DOHH2 (cell line): ENCODE measurements at regions not wholly inside any gene's neighbourhood (a gene's known extent, or its start where the extent isn't known, plus 50 kb on each side); places are given as distances from the start of the nearest gene placed in this dataset.
A peak's percentile ranks its signal among the peaks of the same experiment; 100 is the strongest.

Experiments
- H3F3A ChIP-seq: fragments of 200-600 bp; sonication (generic), shearing (Covaris generic); 2 replicates; pipeline ENCODE4 v1.6.0; 2016; ENCODE audit warnings: antibody characterized with exemption, mild to moderate bottlenecking; ENCODE audit not compliant: control insufficient read depth, insufficient read depth
- H3K27ac ChIP-seq: fragments of 200-600 bp; sonication (generic); 2 replicates; pipeline ENCODE4 v1.5.1; 2014; ENCODE audit warnings: low read depth, mild to moderate bottlenecking, low read length, moderate library complexity
- H3K27me3 ChIP-seq: fragments of 200-600 bp; sonication (generic); 2 replicates; pipeline ENCODE4 v1.6.1; 2014; ENCODE audit warnings: mild to moderate bottlenecking, low read length, mixed read lengths; ENCODE audit not compliant: control insufficient read depth
- H3K36me3 ChIP-seq: fragments of 200-600 bp; sonication (generic); 2 replicates; pipeline ENCODE4 v1.6.1; 2014; ENCODE audit warnings: mild to moderate bottlenecking, low read length, moderate library complexity, mixed read lengths; ENCODE audit not compliant: control insufficient read depth
- H3K4me1 ChIP-seq: fragments of 200-600 bp; sonication (generic); 2 replicates; pipeline ENCODE4 v1.6.1; 2014; ENCODE audit warnings: mild to moderate bottlenecking, low read length, mixed read lengths; ENCODE audit not compliant: control insufficient read depth
- H3K4me2 ChIP-seq: fragments of 200-600 bp; sonication (generic); 2 replicates; pipeline ENCODE4 v1.6.0; 2014; ENCODE audit warnings: mild to moderate bottlenecking, low read length, moderate library complexity
- H3K4me3 ChIP-seq: fragments of 200-600 bp; sonication (generic); 2 replicates; pipeline ENCODE4 v1.5.1; 2014; ENCODE audit warnings: mild to moderate bottlenecking, low read length, mixed read lengths
- H3K79me2 ChIP-seq: fragments of 200-600 bp; sonication (generic); 2 replicates; pipeline ENCODE4 v1.6.1; 2014; ENCODE audit warnings: mild to moderate bottlenecking, low read length, mixed read lengths; ENCODE audit not compliant: control insufficient read depth
- H3K9me2 ChIP-seq: fragments of 200-600 bp; sonication (generic); replicated peaks from 2 replicates; pipeline ENCODE4 v1.6.1; 2014; ENCODE audit warnings: mild to moderate bottlenecking, low read length, mixed read lengths; ENCODE audit not compliant: control insufficient read depth
- H3K9me3 ChIP-seq: fragments of 200-600 bp; sonication (generic); 2 replicates; pipeline ENCODE4 v1.6.1; 2014; ENCODE audit warnings: antibody characterized with exemption, low read length, mixed read lengths; ENCODE audit not compliant: control insufficient read depth, insufficient read depth
- H4K20me1 ChIP-seq: fragments of 200-600 bp; sonication (generic); 2 replicates; pipeline ENCODE4 v1.6.0; 2014; ENCODE audit warnings: low read depth, mild to moderate bottlenecking, antibody characterized with exemption, low read length, moderate library complexity; ENCODE audit not compliant: control insufficient read depth, insufficient read depth
- EZH2phosphoT487 ChIP-seq: fragments of 200-600 bp; sonication (generic); IDR thresholded peaks from 2 replicates; pipeline ENCODE4 v1.6.1; 2017; ENCODE audit warnings: borderline replicate concordance, mild to moderate bottlenecking, antibody characterized with exemption, low read length, moderate library complexity, mixed read lengths
- TF ChIP-seq, protein P1 (sequence below): fragments of 200-600 bp; sonication (generic); IDR thresholded peaks from one replicate; pipeline ENCODE4 v1.5.1; 2014; ENCODE audit warnings: antibody characterized with exemption, mild to moderate bottlenecking, low read depth, low read length; ENCODE audit not compliant: poor library complexity, severe bottlenecking

DNA sequence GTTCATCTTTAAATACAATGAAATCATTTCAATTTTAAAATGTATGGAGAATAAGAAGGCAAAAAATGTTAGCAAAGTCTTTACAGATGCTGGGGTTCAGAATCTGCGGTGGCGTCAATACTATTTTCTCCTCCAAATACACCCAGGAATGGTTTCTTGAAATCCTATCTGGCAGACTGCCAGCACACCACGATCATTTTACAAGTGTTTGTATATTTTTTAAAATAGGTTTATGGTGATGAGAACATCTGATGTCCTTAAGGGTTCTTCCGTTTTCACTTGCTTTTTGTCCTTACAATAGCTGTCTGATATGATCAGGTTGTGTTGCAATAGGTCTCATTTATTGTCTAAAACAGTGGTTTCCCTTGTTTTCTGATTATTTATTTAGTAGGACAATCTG is 89.6 kb downstream of the CMPK2 start:
- peak overlapping the region; percentile 98 for H3K27ac ChIP-seq
- H3K9me3 ChIP-seq = peaks cover 17% of the 10 kb centered on the region
- H3K4me2 ChIP-seq = peak overlapping the region; percentile 29
- no peaks in the 10 kb centered on the region for H3K9me2 ChIP-seq
- H3K36me3 ChIP-seq = peaks cover 72% of the 10 kb centered on the region
- H3K27me3 ChIP-seq = no peaks in the 10 kb centered on the region
- H3K79me2 ChIP-seq = peaks cover 65% of the 10 kb centered on the region
- peaks cover 50% of the 10 kb centered on the region for H3F3A ChIP-seq
- peaks cover 93% of the 10 kb centered on the region for H3K4me1 ChIP-seq
- H4K20me1 ChIP-seq = no peaks in the 10 kb centered on the region
- TF ChIP-seq EZH2phosphoT487 = no peak
- TF ChIP-seq, protein P1, sequence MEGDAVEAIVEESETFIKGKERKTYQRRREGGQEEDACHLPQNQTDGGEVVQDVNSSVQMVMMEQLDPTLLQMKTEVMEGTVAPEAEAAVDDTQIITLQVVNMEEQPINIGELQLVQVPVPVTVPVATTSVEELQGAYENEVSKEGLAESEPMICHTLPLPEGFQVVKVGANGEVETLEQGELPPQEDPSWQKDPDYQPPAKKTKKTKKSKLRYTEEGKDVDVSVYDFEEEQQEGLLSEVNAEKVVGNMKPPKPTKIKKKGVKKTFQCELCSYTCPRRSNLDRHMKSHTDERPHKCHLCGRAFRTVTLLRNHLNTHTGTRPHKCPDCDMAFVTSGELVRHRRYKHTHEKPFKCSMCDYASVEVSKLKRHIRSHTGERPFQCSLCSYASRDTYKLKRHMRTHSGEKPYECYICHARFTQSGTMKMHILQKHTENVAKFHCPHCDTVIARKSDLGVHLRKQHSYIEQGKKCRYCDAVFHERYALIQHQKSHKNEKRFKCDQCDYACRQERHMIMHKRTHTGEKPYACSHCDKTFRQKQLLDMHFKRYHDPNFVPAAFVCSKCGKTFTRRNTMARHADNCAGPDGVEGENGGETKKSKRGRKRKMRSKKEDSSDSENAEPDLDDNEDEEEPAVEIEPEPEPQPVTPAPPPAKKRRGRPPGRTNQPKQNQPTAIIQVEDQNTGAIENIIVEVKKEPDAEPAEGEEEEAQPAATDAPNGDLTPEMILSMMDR = no peak
- peak overlapping the region; percentile 25; the same call in 1 of the 2 replicates for H3K4me3 ChIP-seq

DNA sequence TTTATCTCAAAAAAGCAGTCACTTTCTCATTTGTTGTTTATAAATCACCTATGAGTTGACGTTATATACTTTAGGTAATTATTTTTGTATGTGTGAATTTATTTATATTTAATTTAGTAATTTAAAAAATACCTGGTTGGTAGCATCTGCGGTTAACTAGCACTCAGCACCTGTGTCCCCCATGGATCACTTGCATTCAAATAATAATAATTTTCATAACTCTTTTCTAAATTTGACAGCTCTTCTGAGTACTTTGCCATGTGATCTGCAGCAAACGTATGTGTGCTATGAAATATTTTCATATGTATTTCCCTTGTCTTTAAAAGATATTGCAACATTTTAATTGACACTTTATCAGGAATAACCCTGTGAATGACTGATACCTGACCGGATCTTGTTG is 88.1 kb downstream of the CMPK2 start:
- Histone ChIP-seq H3K27me3 (no peaks in the 10 kb centered on the region), H3K9me3 (peaks cover 17% of the 10 kb centered on the region), H3K79me2 (peaks cover 58% of the 10 kb centered on the region), H3K4me3 (peak overlapping the region; percentile 79), H3K27ac (peak overlapping the region; percentile 98), H4K20me1 (no peaks in the 10 kb centered on the region), H3K4me1 (peaks cover 98% of the 10 kb centered on the region), H3K36me3 (peaks cover 61% of the 10 kb centered on the region), H3K9me2 (no peaks in the 10 kb centered on the region), H3F3A (peaks cover 59% of the 10 kb centered on the region), H3K4me2 (peak overlapping the region; percentile 63)
- TF ChIP-seq, protein P1 = no peak
- no peak for TF ChIP-seq EZH2phosphoT487

DNA sequence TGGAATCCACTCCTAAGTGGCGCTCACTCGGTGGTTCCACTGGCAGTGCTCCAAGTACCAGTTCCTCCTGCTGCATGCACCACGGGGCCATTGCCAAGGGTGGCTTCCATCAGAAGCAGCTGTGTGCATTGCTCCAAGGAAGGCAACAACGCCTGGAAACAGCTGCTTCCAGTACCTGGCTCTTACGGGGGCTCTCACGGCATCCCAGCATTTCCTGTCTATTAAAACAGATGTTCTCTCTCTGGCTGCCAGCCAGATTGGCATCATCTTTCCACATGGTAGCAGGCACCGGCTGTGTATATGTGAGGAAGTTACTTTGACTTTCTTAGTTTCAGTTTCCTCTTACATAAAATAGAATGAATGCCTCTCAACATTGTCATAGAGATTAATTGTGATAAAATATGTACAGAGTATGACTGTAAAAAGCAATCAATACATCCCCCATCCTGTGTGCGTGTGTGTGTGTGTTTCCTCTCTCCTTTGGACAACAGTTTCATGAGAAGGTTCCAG is 84.9 kb downstream of the CMPK2 start:
- Histone ChIP-seq H3K79me2 (peaks cover 37% of the 10 kb centered on the region), H3K27ac (peak overlapping the region; percentile 98), H3K36me3 (peaks cover 36% of the 10 kb centered on the region), H3K4me2 (peak overlapping the region; percentile 63), H3K9me2 (no peaks in the 10 kb centered on the region), H3F3A (peaks cover 49% of the 10 kb centered on the region), H3K4me1 (peaks cover 90% of the 10 kb centered on the region), H3K27me3 (no peaks in the 10 kb centered on the region), H4K20me1 (no peaks in the 10 kb centered on the region), H3K9me3 (peaks cover 9% of the 10 kb centered on the region), H3K4me3 (peak overlapping the region; percentile 79)
- no peak for TF ChIP-seq EZH2phosphoT487
- TF ChIP-seq, protein P1 = no peak
